Thymus (tissue), 11 donors: ENCODE measurements at regions not wholly inside any gene's neighbourhood (a gene's known extent, or its start where the extent isn't known, plus 50 kb on each side); places are given as distances from the start of the nearest gene placed in this dataset.
"Not testable (repeated sequence)": the region's sequence is repeated elsewhere in the genome, so short reads cannot be mapped to it uniquely, and the experiment has no call there.

Source experiments
- DNase-seq, 9 donors: peaks; one replicate each; pipeline ENCODE4 v3.0.0-alpha.2; 2013; ENCODE audit warnings: low spot score in 9 of 9, low read depth in 6 of 9, missing footprints in 1 of 9
- H3K27ac ChIP-seq, 2 donors: one replicate each; pipeline ENCODE4 v1.5.1; 2013; ENCODE audit warnings: control low read depth in 1 of 2, low read depth in 1 of 2, low read length in 1 of 2, mild to moderate bottlenecking in 1 of 2, moderate library complexity in 1 of 2
- H3K27me3 ChIP-seq, 2 donors: one replicate each; pipeline ENCODE4 v1.5.1; 2013; ENCODE audit warnings: low read length in 1 of 2; ENCODE audit not compliant: control insufficient read depth in 2 of 2, insufficient read depth in 1 of 2
- H3K36me3 ChIP-seq, 2 donors: one replicate each; pipeline ENCODE4 v1.5.1; 2013; ENCODE audit warnings: low read length in 1 of 2, mild to moderate bottlenecking in 1 of 2, moderate library complexity in 1 of 2; ENCODE audit not compliant: control insufficient read depth in 2 of 2, insufficient read depth in 2 of 2
- H3K4me1 ChIP-seq, 2 donors: one replicate each; pipeline ENCODE4 v1.5.1; 2013; ENCODE audit warnings: low read length in 2 of 2; ENCODE audit not compliant: control insufficient read depth in 2 of 2, insufficient read depth in 2 of 2
- H3K4me3 ChIP-seq, 2 donors: one replicate each; pipeline ENCODE4 v1.5.1; 2013; ENCODE audit warnings: low read length in 2 of 2, control low read depth in 1 of 2, mild to moderate bottlenecking in 1 of 2
- H3K9me3 ChIP-seq, 2 donors: one replicate each; pipeline ENCODE4 v1.5.1; 2013; ENCODE audit warnings: low read length in 1 of 2, mild to moderate bottlenecking in 1 of 2; ENCODE audit not compliant: control insufficient read depth in 2 of 2, insufficient read depth in 1 of 2
- WGBS: extraction: QIAGEN DNeasy Blood & Tissue Kit; methylation state at CpG from one replicate; pipeline ENCODE4 v1.1.7; 2013; 5-methylcytosine and 5-hydroxymethylcytosine counted together
- donor health status: healthy.

DNA sequence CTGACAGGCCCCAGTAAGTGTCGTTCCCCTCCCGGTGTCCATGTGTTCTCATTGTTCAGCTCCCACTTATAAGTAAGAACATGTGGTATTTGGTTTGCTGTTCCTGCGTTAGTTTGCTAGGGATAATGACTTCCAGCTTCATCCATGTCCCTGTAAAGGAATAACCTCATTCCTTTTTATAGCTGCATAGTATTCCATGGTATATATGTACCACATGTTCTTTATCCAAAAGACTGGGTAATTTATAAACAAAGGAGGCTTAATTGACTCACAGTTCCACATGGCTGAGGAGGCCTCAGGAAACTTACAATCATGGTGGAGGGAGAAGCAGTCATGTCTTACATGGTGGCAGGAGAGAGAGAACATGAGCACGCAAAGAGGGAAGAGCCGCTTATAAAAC, 79.6 kb upstream of the CACUL1 start:
- DNase-seq, H3K36me3 ChIP-seq, H3K9me3 ChIP-seq, H3K4me1 ChIP-seq, H3K27me3 ChIP-seq, H3K4me3 ChIP-seq, H3K27ac ChIP-seq: not testable (repeated sequence)
- WGBS: 97% methylated on average over 5 of the region's 5 CpGs

DNA sequence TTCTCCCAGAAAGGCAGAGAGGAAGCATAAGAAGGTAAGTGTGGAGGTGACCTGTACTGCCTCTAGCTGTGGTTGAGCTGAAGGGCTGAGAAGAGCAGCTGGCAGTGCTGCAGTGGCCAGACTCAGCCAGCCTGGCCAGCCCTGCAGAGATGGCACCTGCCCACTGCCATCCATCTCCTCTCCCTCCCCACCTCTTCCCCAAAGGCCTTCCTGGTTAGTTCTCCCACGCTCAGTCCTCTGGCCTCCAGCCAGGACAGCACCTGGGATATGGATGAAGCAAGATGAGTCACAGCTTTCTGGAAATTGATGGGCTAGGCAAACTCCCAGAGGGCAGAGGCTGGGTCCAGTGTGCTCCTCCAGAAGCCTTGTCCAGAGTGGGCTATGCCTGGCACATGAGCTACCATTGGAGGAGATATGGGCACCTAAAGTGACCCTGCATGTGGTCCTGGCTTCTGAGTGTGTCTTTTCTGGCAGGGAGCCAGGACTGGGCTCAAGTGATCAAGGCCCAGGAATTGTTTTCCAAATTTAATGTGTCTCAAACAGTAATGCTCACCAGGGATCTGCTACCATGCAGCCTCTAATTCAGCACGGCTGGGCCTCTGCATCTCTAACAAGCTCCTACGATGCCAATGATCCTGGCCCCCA, 81.0 kb upstream of the CACUL1 start:
- 81% methylated on average over 3 of the region's 3 CpGs for WGBS

DNA sequence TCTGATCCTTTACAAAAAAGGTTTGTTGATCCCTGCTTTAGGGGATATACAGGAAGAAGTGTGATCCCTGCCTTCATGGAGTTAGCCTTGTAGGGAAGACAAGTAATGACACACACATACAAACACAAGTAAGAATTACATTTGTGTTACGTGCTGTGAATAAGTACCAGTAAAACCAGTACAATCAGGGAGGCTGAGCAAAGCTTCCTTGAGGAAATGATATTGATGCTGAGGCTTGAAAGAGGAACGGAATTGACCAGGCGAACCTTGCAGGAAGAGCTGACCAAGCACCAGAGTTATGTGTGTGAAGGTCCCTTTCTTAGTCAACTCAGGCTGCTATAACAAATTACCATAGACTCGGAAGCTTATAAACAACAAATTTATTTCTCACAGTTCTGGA, 83.6 kb upstream of the CACUL1 start:
- no peak for DNase-seq
- H3K4me3 ChIP-seq: no peak overlapping the region
- WGBS: 97% methylated on average over 4 of the region's 4 CpGs
- H3K9me3 ChIP-seq: no peaks in the 10 kb centered on the region
- no peaks in the 10 kb centered on the region for H3K27me3 ChIP-seq
- H3K36me3 ChIP-seq: no peaks in the 10 kb centered on the region
- no peaks in the 10 kb centered on the region for H3K4me1 ChIP-seq
- H3K27ac ChIP-seq: no peak overlapping the region

More for the DNA sequence above, 81.0 kb upstream of the CACUL1 start:
- Histone ChIP-seq H3K4me3 (no peak overlapping the region), H3K4me1 (no peaks in the 10 kb centered on the region), H3K27ac (no peak overlapping the region), H3K27me3 (no peaks in the 10 kb centered on the region), H3K9me3 (no peaks in the 10 kb centered on the region), H3K36me3 (no peaks in the 10 kb centered on the region)
- peak in 1 of 9 donors; percentile 6 for DNase-seq

DNA sequence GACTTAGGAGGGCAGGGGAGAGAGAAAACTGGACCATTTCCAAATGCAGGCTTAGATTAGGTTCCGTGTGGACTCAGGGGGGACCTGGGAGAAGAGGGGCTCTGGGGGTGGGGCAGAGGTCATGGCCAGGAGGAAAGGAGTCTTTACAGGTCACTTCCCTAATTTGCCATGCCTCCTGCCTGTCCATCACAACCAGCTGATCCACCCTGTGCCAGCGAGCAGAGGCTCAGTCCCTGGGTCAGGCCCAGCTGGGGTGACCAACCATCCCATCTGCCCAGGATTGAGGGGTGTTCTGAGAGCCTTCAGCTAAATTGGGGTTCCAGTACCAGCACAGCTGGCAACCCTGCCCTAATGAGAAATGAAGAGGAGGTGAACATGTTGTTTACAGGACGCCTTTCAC, 84.6 kb upstream of the CACUL1 start:
- no peaks in the 10 kb centered on the region for H3K36me3 ChIP-seq
- no peaks in the 10 kb centered on the region for H3K9me3 ChIP-seq
- DNase-seq: no peak
- H3K27ac ChIP-seq: no peak overlapping the region
- WGBS: 89% methylated on average over 3 of the region's 3 CpGs
- H3K4me1 ChIP-seq: no peaks in the 10 kb centered on the region
- H3K4me3 ChIP-seq: no peak overlapping the region
- H3K27me3 ChIP-seq: no peaks in the 10 kb centered on the region

DNA sequence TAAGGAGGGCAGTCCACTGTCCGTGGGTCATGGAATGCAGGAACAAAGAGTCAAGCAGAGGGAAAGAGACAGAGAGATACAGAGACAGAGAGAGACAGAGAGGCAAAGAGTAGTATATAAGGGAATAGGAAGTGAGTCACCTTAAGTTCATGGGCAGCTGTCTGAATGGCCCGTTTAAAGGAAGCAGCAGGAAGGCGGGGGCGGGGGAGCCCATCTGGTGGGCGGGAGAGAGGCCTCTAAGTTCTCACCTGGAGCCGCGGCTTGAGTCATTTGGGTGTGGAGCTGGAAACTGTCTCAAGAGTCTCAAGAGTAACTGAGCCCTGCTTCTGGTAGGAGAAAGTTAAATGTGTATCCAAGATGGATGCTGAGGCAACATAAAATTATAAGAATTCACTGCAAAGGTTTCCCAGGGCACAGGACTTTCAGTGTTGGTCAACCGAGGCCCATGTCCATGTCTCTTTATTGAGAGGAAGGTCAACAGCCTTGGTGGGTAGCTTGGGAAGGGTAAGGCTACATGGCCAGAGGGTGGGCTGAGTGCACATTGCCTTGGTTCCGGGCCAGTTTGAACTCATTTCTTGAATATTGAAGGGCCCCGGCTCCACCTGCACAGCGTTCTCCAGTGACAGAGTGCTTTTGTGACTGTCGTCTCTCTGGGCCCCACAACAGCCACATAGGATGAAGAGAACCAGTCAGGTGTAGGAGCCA, 85.5 kb upstream of the CACUL1 start:
- H3K9me3 ChIP-seq: no peaks in the 10 kb centered on the region
- no peaks in the 10 kb centered on the region for H3K27me3 ChIP-seq
- no peaks in the 10 kb centered on the region for H3K36me3 ChIP-seq
- WGBS: 87% methylated on average over 12 of the region's 12 CpGs
- no peaks in the 10 kb centered on the region for H3K4me1 ChIP-seq
- no peak overlapping the region for H3K27ac ChIP-seq
- no peak for DNase-seq
- H3K4me3 ChIP-seq: no peak overlapping the region

DNA sequence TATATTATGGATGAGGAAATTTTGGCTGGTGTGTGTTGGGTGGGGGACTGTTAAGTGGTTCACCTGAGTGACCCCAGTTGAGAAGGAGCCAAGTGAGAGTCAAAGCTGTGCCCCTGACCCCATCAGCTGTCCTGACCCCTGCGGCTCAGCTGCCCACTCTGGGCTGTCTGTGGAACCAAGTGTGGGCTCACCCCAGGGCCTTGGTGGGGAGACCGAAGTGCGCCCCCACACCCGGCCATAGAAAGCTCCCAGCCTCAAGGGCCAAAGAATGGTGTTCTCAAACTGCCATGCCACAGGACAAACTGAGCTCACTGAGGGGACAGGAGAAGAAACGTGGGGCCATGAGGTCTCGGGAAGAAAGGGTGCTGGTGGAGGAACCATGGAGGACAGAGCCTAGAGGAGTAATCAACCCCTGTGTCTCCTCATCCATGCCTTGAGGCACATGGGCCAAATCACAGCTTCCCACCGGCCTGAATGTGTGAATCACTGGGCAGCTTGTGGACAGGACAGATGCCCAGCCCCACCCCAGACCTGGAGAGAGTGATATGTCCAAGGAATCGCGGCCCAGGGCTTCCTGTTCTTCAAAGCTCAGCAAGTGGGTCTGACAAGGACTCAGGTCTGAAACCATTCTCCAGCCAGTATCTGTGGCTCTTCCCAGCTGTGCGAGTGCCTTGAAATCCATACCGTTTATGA, 86.2 kb upstream of the CACUL1 start:
- Histone ChIP-seq H3K9me3 (no peaks in the 10 kb centered on the region), H3K27me3 (no peaks in the 10 kb centered on the region), H3K27ac (no peak overlapping the region), H3K4me1 (no peaks in the 10 kb centered on the region), H3K4me3 (no peak overlapping the region), H3K36me3 (no peaks in the 10 kb centered on the region)
- 96% methylated on average over 11 of the region's 11 CpGs for WGBS
- DNase-seq: no peak

DNA sequence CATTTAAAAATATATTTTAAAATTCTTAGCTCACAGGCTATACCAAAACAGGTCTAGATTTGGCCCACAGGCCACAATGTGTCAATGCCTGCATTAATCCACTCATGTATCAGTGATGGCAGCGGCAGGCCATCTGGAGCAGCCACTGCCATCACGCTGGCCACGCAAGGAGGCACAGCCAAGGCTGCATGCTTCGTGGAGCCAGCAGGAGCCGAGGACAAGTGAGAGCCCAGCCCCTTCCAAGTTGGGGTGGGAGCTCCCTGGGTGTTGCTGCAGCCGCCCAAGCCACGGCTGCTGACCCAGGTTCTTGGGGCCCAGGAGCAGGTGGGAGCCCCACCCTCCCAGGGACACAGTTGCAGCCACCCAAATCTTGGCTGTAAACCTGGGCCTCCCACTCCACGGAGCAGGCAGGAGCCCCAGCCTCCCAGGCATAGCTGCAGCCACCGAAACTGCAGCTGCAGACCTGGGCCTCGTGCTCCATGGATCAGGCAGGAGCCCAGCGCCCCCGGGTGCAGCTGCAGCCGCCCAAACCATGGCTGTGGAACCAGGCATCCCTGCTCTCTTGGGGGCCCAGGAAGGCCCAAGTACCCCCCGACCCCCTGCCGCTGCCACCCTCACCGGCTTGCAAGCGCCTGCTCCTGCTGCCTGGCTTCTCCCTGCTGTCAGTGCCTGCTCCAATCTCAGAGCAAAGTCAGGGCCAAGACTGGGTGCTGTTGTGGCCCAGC, 87.3 kb upstream of the CACUL1 start:
- WGBS: 94% methylated on average over 17 of the region's 17 CpGs
- H3K4me1 ChIP-seq: no peaks in the 10 kb centered on the region
- DNase-seq: no peak
- no peaks in the 10 kb centered on the region for H3K27me3 ChIP-seq
- H3K4me3 ChIP-seq: no peak overlapping the region
- H3K36me3 ChIP-seq: no peaks in the 10 kb centered on the region
- H3K27ac ChIP-seq: no peak overlapping the region
- H3K9me3 ChIP-seq: no peaks in the 10 kb centered on the region

DNA sequence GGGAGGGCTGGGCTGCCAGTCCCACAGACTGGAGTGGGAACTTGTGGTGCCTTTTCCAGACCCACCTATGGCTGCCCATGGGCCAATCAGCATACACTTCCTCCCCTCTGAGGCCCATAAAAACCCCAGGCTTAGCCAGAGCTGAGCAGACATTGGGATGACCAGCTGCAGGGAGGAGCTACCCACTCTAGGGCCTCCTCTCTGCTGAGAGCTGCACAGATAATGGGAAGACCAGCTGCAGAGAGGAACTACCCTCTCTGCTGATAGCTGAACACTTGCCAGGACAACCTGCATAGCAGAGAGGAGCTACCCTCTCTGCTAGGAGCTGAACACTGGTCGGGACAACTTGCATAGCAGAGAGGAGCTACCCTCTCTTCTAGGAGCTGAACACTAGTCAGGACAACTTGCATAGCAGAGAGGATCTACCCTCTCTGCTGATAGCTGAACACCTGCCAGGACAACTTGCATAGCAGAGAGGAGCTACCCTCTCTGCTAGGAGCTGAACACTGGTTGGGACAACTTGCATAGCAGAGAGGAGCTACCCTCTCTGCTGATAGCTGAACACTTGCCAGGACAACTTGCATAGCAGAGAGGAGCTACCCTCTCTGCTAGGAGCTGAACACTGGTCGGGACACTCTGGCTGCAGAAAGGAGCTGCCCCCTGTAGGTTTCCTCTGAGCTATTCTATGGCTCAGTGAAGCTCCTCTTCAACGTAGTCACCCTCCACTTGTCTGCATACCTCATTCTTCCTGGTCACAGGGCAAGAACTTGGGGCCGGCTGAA, 88.3 kb upstream of the CACUL1 start:
- Histone ChIP-seq H3K4me3 (no peak overlapping the region), H3K27ac (no peak overlapping the region), H3K4me1 (no peaks in the 10 kb centered on the region), H3K27me3 (no peaks in the 10 kb centered on the region), H3K36me3 (no peaks in the 10 kb centered on the region), H3K9me3 (no peaks in the 10 kb centered on the region)
- no peak for DNase-seq
- 91% methylated on average over 4 of the region's 4 CpGs for WGBS
